Neural cell (in vitro differentiated cells): ENCODE measurements at regions not wholly inside any gene's neighbourhood (a gene's known extent, or its start where the extent isn't known, plus 50 kb on each side); places are given as distances from the start of the nearest gene placed in this dataset.

Source experiments
- CTCF ChIP-seq: fragments of 450-650 bp; IDR thresholded peaks from 2 replicates; pipeline ENCODE4 v1.5.1; 2014; ENCODE audit warnings: antibody characterized with exemption, mild to moderate bottlenecking, moderate library complexity; ENCODE audit not compliant: poor library complexity, severe bottlenecking
- EP300 ChIP-seq: fragments of 450-650 bp; conservative IDR thresholded peaks from 2 replicates; pipeline ENCODE4 v1.6.1; 2014; ENCODE audit warnings: antibody characterized with exemption, mild to moderate bottlenecking, moderate library complexity; ENCODE audit not compliant: poor library complexity, severe bottlenecking
- EZH2 ChIP-seq: fragments of 200-600, 300-800 bp; shearing (Covaris generic), sonication (generic); IDR thresholded peaks from 2 replicates; pipeline ENCODE4 v1.6.1; 2014; ENCODE audit warnings: antibody characterized with exemption, low read length, borderline replicate concordance, mild to moderate bottlenecking; ENCODE audit not compliant: insufficient read depth, poor library complexity, severe bottlenecking
- MXI1 ChIP-seq: fragments of 450-650 bp; conservative IDR thresholded peaks from 2 replicates; pipeline ENCODE4 v1.6.1; 2014; ENCODE audit warnings: antibody characterized with exemption, mild to moderate bottlenecking; ENCODE audit not compliant: poor library complexity, severe bottlenecking
- POLR2AphosphoS5 ChIP-seq: IDR thresholded peaks from 2 replicates; pipeline ENCODE4 v1.6.1; 2012
- RAD21 ChIP-seq: fragments of 450-650 bp; conservative IDR thresholded peaks from 2 replicates; pipeline ENCODE4 v1.6.1; 2014; ENCODE audit warnings: antibody characterized with exemption, mild to moderate bottlenecking, moderate library complexity

- TF ChIP-seq POLR2AphosphoS5 (no peak), CTCF (no peak), EP300 (no peak), EZH2 (no peak), MXI1 (no peak), RAD21 (no peak)
Observed at GRCh38 chr14:56378046-56378445, 201.6 kb upstream of the TMEM260 start.
